T follicular helper cell (primary cell): ENCODE measurements at regions not wholly inside any gene's neighbourhood (a gene's known extent, or its start where the extent isn't known, plus 50 kb on each side); places are given as distances from the start of the nearest gene placed in this dataset.

Experiments used
- DNase-seq: peaks from one replicate; pipeline ENCODE4 v3.0.0-alpha.2; 2020; ENCODE audit warnings: low read depth

DNA sequence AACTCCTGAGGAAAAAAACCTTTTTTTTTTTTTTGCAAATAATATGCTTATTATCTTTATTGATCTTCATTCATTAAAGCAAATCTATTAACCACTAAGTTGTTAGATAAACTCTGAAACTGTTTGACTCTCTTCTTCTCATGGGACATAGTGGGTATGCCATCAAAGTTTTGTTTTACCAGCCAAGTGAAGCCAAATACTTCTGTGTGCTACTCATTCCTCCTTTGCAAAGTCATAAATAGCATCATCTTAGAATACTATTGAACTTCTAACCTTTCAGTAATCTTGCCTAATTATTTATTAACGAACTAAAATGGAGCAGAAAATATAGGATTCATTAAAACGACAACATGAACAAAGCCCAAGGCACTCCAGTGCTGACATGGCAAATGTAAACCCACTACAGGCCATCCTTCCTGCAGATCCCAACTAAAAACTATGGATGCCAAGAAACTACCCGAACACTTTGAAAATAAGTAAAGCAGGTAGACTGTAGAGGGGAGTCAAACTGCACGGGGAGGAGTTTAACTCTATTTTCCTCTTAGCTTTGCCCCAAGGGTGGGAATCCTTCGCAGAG is 61.2 kb upstream of the ODAD2 start:
- DNase-seq: no peak

DNA sequence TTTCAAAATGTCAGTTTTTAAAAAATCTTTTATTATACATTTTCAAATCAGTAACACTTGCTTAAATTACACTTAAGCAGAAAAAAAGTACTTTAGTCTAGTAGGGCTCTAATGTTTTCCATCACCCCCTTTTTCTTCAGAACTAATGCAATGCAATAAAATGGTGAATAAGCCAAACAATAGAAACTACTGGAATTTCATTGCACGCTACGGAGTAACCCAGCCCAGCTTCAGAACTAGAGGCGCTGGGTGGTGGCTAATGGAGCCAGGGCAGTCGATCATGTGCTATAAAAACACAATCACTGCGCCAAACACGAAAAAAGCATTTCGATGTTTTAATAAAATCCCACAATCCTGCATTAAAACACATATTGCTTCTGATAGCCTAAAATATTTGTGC is 59.9 kb upstream of the ODAD2 start:
- no peak for DNase-seq

DNA sequence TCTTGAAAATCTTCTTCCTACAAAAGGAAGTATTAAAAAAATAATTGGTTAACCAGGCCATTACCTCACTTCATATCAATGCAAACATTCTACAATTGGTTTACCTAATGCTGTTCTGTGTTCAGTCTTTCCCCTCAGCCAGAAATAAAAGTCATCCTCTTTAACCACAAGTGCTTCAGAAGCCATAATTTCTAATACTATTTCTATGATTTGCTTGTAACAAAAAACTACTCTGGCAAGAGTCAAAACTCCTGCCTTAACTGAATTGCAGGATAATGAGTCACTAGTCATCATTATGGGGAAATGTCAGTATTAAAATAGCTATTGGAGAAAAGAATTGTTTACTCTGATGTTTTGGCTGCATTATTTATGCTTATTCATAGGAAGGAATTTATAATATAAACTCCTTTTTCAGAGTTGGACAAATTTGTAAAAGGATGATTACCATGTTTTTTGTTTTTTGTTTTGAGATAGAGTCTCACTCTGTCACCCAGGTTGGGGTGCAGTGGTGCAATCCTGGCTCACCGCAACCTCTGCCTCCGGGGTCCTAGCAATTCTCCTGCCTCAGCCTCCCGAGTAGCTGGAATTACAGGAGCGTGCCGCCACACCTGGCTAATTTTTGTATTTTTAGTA is 55.5 kb upstream of the ODAD2 start:
- DNase-seq: no peak

DNA sequence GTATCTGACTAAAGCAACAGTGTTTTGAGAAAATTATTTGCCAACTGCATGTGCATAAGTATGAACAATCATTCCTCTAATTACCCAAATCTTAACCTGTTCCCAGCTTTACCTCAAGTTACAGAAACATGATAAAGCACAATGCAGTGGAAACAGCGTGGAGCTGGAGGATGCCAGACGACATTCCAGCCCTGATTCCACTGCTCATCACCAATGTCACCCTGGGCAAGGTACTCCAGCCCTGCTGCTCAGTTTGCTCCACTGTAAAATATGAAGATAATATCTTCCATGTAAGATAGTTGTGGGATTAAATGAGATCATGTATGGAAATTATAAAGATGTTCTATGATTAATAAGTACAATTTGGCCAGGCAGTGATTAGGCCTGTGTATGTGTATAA is 50.4 kb upstream of the ODAD2 start:
- no peak for DNase-seq
